ENCODE measurements at regions not wholly inside any gene's neighbourhood (a gene's known extent, or its start where the extent isn't known, plus 50 kb on each side); places are given as distances from the start of the nearest gene placed in this dataset.

DNA sequence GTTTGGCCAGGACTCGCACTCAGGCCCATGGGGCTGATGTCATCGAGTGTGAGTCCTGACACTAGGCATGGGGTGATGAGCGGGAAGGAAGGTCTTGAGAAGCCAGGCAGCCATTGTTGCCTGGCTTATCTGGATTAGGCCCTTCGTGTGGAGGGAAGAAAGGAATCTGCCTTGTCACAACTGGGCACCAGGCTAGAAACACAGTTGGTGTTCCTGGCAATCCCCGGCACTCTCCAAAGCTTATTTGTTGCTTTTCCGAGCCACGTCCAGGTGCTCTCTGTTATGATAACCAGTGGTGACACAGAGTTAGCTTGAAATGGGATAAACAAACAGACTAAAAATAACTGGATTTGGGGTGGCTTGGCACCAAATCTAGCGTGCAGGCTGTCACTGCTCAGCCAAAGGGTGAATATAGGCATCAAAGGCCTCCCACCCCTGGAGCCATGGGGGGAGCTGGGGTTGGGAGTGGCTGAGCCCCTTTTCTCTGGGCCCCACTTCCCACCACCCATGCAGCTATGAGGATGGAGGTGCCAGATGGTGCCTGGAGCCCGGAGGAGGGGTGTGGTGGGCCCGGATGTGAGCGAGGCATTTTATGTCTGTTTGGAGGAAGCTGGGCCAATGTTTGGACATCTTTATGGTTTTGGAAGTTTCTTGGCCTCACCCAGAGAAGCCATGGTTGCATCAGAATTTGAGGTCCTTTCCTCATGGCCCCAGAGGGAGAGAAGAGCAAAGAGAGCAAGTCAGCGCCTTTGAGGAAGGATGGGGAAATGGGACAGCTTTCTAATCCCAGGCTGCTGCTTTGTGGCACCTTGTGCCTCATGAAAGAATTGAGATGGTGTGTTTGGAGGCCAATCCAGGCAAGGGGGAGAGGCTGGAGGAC is 98.0 kb upstream of the PITX1 start:
- H3K27ac ChIP-seq, result no peak overlapping the region
- no peaks in the 10 kb centered on the region for H3K9me3 ChIP-seq
- no peaks in the 10 kb centered on the region for H3K36me3 ChIP-seq
- H3K4me1 ChIP-seq, result no peaks in the 10 kb centered on the region
- no peak overlapping the region for H3K4me3 ChIP-seq
- no peak for DNase-seq (ENCODE audit: low spot score in 2 of 2)
- WGBS, 2 donors, result 84 to 85% methylated on average over 11 to 12 of the region's 12 CpGs
- no peak for TF ChIP-seq CTCF (IDR thresholded peaks at IDR 0.05)
- TF ChIP-seq EP300 (IDR thresholded peaks at IDR 0.05), result no peak
- no peak for TF ChIP-seq POLR2A (IDR thresholded peaks at IDR 0.05)
- H3K27me3 ChIP-seq, result no peaks in the 10 kb centered on the region

DNA sequence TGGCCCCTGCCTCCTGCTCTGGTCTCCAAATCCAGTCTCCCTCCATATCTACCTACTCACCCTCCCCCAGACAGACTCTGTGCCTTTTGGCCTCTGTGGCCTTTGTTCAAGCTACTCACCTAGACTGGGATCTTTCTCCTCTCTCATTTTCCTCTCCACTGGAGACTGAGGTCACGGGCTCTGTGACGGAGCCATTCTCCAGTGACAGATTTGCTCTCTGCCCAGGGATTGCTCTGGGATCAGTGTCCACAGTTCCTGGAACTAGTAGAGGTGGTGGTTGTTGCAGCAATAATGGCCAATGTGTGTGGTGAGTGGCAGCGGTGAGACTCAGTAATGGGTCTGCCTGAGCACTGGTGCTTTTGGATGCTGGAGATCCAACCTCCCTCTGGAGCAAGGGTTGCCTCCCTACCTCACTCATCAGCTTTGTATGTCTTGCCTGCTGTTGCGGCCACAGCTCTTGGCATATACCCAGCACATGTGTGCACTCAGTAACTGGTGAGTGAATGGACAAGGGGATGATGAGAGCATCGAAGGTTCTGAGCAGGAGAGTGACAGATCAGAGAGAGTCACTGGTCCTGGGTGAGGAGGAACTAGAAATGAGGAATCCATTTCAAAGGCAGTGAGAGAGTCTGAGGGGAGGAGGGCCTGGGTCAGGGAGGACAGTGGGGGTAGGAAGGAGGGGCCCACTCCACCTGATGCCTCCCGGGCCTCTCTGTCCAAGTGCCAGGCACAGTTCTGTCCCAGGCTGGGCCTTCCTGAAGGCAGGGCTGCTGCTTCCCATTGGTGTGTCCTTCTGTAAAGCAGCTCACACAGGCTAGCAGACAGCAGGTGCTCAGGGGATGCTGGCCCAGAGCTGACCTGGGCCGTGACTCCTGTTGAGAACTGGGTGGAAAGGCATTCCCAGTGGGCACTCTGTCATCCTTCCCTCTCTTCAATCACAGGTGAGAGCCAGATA is 96.5 kb upstream of the PITX1 start:
- DNase-seq (ENCODE audit: low spot score in 2 of 2), result no peak
- Histone ChIP-seq H3K27ac (no peak overlapping the region), H3K9me3 (no peaks in the 10 kb centered on the region), H3K27me3 (no peaks in the 10 kb centered on the region), H3K4me3 (no peak overlapping the region), H3K4me1 (no peaks in the 10 kb centered on the region), H3K36me3 (no peaks in the 10 kb centered on the region)
- TF ChIP-seq EP300 (IDR thresholded peaks at IDR 0.05) (no peak), POLR2A (IDR thresholded peaks at IDR 0.05) (no peak), CTCF (IDR thresholded peaks at IDR 0.05) (no peak)
- 78 to 88% methylated on average over 7 of the region's 7 CpGs for WGBS, 2 donors

- no peak for DNase-seq (ENCODE audit: low spot score in 2 of 2)
- TF ChIP-seq EP300 (IDR thresholded peaks at IDR 0.05) (no peak), CTCF (IDR thresholded peaks at IDR 0.05) (no peak), POLR2A (IDR thresholded peaks at IDR 0.05) (no peak)
- no peaks in the 10 kb centered on the region for H3K4me1 ChIP-seq
- WGBS, 2 donors, result 67 to 75% methylated on average over 12 of the region's 12 CpGs
- no peaks in the 10 kb centered on the region for H3K27me3 ChIP-seq
- no peak overlapping the region for H3K4me3 ChIP-seq
- H3K9me3 ChIP-seq, result no peaks in the 10 kb centered on the region
- H3K27ac ChIP-seq, result no peak overlapping the region
- H3K36me3 ChIP-seq, result no peaks in the 10 kb centered on the region
Measured at GRCh38 chr5:135129307-135129706, 95.3 kb upstream of the PITX1 start.

DNA sequence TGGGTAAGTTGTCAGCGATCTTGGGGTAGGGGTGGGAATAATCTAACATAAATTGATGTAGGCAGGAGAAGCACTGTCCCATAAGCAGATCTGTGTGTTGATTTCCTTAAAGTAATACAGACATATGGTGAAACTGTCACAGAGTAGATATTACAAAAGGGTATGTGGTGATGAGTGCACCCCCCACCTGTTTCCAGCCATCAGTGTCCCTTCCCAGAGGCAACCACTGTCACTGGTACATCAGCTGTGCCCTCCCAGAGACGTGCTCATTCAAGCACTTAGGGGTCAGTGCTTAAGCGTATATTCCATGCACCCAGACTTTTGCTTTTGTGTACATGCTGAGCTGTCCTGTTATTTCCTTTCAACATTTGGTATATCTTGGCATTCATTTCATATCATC is 94.3 kb upstream of the PITX1 start:
- Histone ChIP-seq H3K4me1 (no peaks in the 10 kb centered on the region), H3K27ac (no peak overlapping the region), H3K27me3 (no peaks in the 10 kb centered on the region), H3K36me3 (no peaks in the 10 kb centered on the region), H3K4me3 (no peak overlapping the region), H3K9me3 (no peaks in the 10 kb centered on the region)
- 73 to 89% methylated on average over 3 of the region's 3 CpGs for WGBS, 2 donors
- TF ChIP-seq POLR2A (IDR thresholded peaks at IDR 0.05), result no peak
- TF ChIP-seq EP300 (IDR thresholded peaks at IDR 0.05), result no peak
- no peak for TF ChIP-seq CTCF (IDR thresholded peaks at IDR 0.05)
- DNase-seq (ENCODE audit: low spot score in 2 of 2), result no peak
